Upper lobe of left lung (tissue), 4 donors: ENCODE measurements at regions not wholly inside any gene's neighbourhood (a gene's known extent, or its start where the extent isn't known, plus 50 kb on each side); places are given as distances from the start of the nearest gene placed in this dataset.

Experiments used
- CTCF ChIP-seq, 6 experiments: fragments of 450-650 bp in 4 of 6; fragments of 200-600 bp in 2 of 6; sonication (generic) in 2 of 6; IDR thresholded peaks; one replicate each; pipeline ENCODE4 v1.5.1; 2016 to 2019; ENCODE audit warnings: antibody characterized with exemption in 6 of 6
- POLR2A ChIP-seq, 4 donors: fragments of 450-650 bp; IDR thresholded peaks; one replicate each; pipeline ENCODE4 v1.5.1; 2016 to 2017; ENCODE audit warnings: antibody characterized with exemption in 4 of 4, mild to moderate bottlenecking in 2 of 4

GRCh38 chr4:110808351-110808878 is 185.5 kb upstream of the PITX2 start:
- no peak for TF ChIP-seq CTCF (IDR thresholded peaks at IDR 0.05)
- no peak for TF ChIP-seq POLR2A (IDR thresholded peaks at IDR 0.05)
